ENCODE measurements at regions not wholly inside any gene's neighbourhood (a gene's known extent, or its start where the extent isn't known, plus 50 kb on each side); places are given as distances from the start of the nearest gene placed in this dataset.

GRCh38 chr6:4574007-4574406 is 202.2 kb upstream of the CDYL start:
- peaks cover 0 to 28% (median 0%) of the 10 kb centered on the region in 3 donors for H3K9me3 ChIP-seq
- no peak overlapping the region for H3K27ac ChIP-seq
- H3K36me3 ChIP-seq = no peaks in the 10 kb centered on the region
- ATAC-seq = no peak
- WGBS, 2 donors (ENCODE audit: low coverage in 1 of 2) = 20 to 65% methylated on average over 1 to 2 of the region's 2 CpGs
- TF ChIP-seq POLR2A (IDR thresholded peaks at IDR 0.05) (no peak), POLR2AphosphoS5 (IDR thresholded peaks at IDR 0.05) (no peak), CTCF (IDR thresholded peaks at IDR 0.05) (no peak), EP300 (IDR thresholded peaks at IDR 0.05) (no peak)
- no peak overlapping the region for H3K4me3 ChIP-seq
- H3K27me3 ChIP-seq = no peaks in the 10 kb centered on the region
- peaks cover 0 to 15% (median 4%) of the 10 kb centered on the region in 3 donors for H3K4me1 ChIP-seq

- no peak for TF ChIP-seq POLR2AphosphoS5 (IDR thresholded peaks at IDR 0.05)
- no peak for TF ChIP-seq CTCF (IDR thresholded peaks at IDR 0.05)
- TF ChIP-seq POLR2A (IDR thresholded peaks at IDR 0.05) = no peak
- no peak for TF ChIP-seq EP300 (IDR thresholded peaks at IDR 0.05)
- WGBS, 2 donors (ENCODE audit: low coverage in 1 of 2) = 93 to 97% methylated on average over 2 of the region's 2 CpGs
- H3K9me3 ChIP-seq = peaks cover 0 to 28% (median 0%) of the 10 kb centered on the region in 3 donors
- no peaks in the 10 kb centered on the region for H3K27me3 ChIP-seq
- H3K27ac ChIP-seq = no peak overlapping the region
- no peak overlapping the region for H3K4me3 ChIP-seq
- ATAC-seq = no peak
- H3K36me3 ChIP-seq = no peaks in the 10 kb centered on the region
- no peaks in the 10 kb centered on the region for H3K4me1 ChIP-seq
Measured at GRCh38 chr6:4571011-4571410, 205.2 kb upstream of the CDYL start.

GRCh38 chr6:4568138-4568537 is 208.1 kb upstream of the CDYL start:
- H3K4me3 ChIP-seq = no peak overlapping the region
- H3K27ac ChIP-seq = no peak overlapping the region
- 89% methylated on average over 5 of the region's 5 CpGs; no CpG with 5 or more reads in 1 of the 2 donors for whole genome bisulfite sequencing, 2 donors (ENCODE audit: low coverage in 1 of 2)
- TF ChIP-seq POLR2A (IDR thresholded peaks at IDR 0.05) = no peak
- TF ChIP-seq EP300 (IDR thresholded peaks at IDR 0.05) = no peak
- no peak for TF ChIP-seq CTCF (IDR thresholded peaks at IDR 0.05)
- no peak for TF ChIP-seq POLR2AphosphoS5 (IDR thresholded peaks at IDR 0.05)
- no peak for ATAC-seq
- peaks cover 0 to 28% (median 0%) of the 10 kb centered on the region in 3 donors for H3K9me3 ChIP-seq
- no peaks in the 10 kb centered on the region for H3K36me3 ChIP-seq
- peaks cover 0 to 13% (median 0%) of the 10 kb centered on the region in 3 donors for H3K4me1 ChIP-seq
- no peaks in the 10 kb centered on the region for H3K27me3 ChIP-seq

DNA sequence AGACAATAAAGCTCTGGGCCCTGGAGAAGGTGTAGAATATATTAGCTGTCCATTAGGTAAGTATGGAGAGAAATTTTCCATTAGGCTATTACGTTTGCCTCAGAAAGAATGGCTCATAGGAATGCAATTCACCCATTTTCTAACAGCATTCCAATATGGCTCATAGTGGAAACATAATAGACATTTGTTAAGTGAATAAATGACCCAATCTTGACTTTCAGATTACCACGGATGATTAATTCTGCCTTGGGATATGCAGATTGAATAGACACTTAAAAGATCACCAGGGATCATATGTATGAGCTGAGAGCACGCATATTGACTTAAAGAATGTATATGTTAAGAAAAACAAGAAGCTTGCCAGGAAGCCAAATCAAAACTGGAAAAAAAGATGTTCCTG is 209.1 kb upstream of the CDYL start:
- WGBS, 2 donors (ENCODE audit: low coverage in 1 of 2) = 61 to 74% methylated on average over 3 of the region's 3 CpGs

More for the DNA sequence above, 209.1 kb upstream of the CDYL start:
- H3K27me3 ChIP-seq = no peaks in the 10 kb centered on the region
- no peak for TF ChIP-seq CTCF (IDR thresholded peaks at IDR 0.05)
- TF ChIP-seq EP300 (IDR thresholded peaks at IDR 0.05) = no peak
- TF ChIP-seq POLR2A (IDR thresholded peaks at IDR 0.05) = no peak
- TF ChIP-seq POLR2AphosphoS5 (IDR thresholded peaks at IDR 0.05) = no peak
- H3K9me3 ChIP-seq = peaks cover 0 to 26% (median 0%) of the 10 kb centered on the region in 3 donors
- H3K4me1 ChIP-seq = peaks cover 0 to 13% (median 0%) of the 10 kb centered on the region in 3 donors
- no peak overlapping the region for H3K27ac ChIP-seq
- H3K4me3 ChIP-seq = no peak overlapping the region
- ATAC-seq = no peak
- H3K36me3 ChIP-seq = no peaks in the 10 kb centered on the region

Measured in gastroesophageal sphincter (tissue), 4 donors.